ENCODE measurements at regions not wholly inside any gene's neighbourhood (a gene's known extent, or its start where the extent isn't known, plus 50 kb on each side); places are given as distances from the start of the nearest gene placed in this dataset.
"Not testable (repeated sequence)": the region's sequence is repeated elsewhere in the genome, so short reads cannot be mapped to it uniquely, and the experiment has no call there.

DNA sequence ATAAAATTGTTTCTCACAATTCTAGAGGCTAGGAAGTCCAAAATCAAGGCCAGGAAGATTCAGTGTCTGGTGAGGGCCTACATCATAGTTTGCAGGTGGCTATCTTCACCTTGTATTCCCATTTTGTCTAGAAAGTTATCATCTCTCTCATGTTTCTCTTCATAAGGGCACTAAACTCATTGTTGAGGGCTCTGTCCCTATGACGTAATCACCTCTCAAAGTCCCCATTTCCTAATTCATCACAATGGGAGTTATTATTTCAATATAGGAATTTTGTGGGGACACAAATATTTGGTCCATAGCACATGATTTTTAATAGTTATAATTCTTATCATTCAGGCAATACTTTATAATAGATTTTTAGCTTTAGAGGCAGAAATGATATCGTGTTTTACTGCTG, 1509.2 kb upstream of the SEL1L start:
- intact Hi-C loops (cut with micrococcal nuclease), result no loop called here

DNA sequence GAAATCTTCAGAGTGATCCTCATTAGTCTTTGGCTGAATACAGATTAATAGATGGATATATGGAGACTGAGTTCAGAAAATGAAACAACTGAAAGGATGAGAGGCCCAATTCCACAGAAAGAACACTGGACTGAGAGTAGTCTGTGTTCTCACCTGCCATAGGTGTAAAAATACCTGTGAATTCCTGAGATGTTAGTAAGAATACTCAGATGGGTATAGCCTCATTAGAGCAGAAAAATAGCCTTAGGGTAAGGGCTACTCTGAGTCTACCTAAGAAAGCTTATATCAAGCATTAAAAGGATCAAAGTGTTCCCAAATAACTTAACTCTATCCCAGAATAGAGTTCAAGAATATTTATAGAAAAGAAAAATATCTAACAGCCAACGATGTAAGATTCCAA, 1510.3 kb upstream of the SEL1L start:
- intact Hi-C loops (cut with micrococcal nuclease), result no loop called here

DNA sequence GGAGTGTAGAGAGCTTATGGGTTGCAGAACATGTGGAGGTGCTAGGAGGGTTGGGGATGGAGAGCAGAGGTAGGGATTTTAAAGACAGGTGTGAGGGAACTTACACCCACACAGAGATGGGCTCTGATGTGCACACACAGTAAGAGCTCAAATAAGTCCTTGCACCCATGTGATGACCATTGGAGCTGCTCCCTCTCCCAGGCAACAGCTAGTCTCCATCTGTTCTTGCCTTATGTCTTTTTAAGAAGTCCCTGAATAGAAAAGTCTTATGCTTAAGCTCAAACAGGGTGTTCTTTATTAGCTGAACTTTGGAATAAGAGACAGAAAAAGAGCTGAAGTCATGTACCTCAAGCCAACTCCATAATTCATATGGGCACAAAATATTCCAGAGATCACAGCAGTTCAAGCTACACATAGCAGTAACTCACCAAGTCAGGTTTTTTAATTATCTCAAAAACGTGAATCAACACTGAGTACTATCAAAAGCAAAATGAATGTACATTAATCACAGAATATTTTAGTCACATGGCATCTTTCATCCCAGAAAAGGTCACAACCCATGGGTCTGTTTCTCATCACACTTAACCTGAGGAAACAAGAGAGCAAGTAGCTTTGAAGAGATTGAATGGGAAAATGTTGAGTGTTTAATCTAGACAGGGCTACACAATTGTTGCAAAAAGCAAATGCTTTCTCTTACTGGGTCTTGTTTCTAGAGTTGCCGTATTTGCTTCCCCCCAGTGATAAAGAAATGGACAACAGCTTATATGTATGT, 1513.6 kb upstream of the SEL1L start:
- intact Hi-C loops (cut with micrococcal nuclease), result no loop called here

- intact Hi-C loops (cut with micrococcal nuclease), result no loop called here
Measured at GRCh38 chr14:83053022-83053710, 1519.5 kb upstream of the SEL1L start.

GRCh38 chr14:83058068-83058467, 1524.4 kb upstream of the SEL1L start:
- intact Hi-C loops (cut with micrococcal nuclease), result no loop called here

- intact Hi-C loops (cut with micrococcal nuclease), result no loop called here
Measured at GRCh38 chr14:83071888-83072501, 1538.3 kb upstream of the SEL1L start.

DNA sequence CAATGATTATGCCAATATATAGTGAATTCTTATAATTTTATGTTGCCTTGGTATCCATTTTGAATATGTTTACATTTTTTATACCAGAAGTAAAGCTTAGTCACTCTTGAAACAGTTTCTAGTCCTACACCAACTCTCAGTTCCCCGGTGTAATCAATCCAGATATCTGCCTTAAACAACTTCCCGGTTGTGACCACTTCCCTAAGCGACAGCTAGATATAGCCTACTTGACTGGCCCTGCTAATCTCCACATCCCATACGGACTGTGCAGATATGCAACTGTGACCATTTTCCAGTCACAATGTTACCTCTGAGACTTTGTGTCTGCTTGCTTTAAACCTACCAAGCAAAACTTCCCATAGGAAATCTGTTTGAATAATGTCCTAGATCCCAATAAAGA, 1551.5 kb upstream of the SEL1L start:
- intact Hi-C loops (cut with micrococcal nuclease), result no loop called here

DNA sequence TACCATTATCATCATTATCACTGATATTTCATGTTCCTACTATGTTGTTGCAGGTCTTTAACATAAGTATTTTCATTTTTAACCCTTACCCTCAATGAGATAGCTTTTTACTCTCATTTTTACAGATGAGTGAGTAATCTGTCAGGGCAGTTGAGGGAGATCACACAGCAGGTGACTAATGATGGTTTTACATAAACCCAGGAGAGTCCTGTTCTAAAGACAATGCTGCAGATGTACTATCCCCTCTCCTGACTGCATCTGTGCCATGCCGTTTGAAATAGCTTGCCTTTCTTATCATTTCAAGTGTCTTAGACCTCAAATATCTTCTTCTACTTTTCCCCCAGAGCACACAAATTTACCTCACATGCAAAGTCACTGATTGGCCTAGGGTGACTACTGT, 1552.1 kb upstream of the SEL1L start:
- intact Hi-C loops (cut with micrococcal nuclease), result no loop called here

- intact Hi-C loops (cut with micrococcal nuclease), result not testable (repeated sequence)
Measured at GRCh38 chr14:83091991-83092956, 1558.6 kb upstream of the SEL1L start.

DNA sequence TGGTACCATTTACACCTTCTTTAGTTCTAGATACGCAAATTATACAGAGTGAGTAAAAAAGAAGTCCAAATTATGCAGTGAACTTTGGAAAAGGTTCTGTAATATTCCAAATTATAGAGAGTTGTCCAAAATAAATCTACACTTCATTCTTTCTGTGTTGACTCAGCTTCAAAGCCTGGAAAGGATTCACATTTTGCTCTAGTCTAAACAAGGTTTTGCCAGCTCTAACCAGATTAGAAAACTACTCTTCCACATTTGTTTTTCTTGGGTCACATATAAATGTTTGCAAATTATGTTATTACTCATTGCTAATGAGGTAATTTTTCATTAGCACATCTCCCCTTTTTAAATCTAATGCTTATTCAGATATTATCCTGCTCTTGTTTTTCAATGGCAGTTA, 1562.4 kb upstream of the SEL1L start:
- intact Hi-C loops (cut with micrococcal nuclease), result no loop called here

DNA sequence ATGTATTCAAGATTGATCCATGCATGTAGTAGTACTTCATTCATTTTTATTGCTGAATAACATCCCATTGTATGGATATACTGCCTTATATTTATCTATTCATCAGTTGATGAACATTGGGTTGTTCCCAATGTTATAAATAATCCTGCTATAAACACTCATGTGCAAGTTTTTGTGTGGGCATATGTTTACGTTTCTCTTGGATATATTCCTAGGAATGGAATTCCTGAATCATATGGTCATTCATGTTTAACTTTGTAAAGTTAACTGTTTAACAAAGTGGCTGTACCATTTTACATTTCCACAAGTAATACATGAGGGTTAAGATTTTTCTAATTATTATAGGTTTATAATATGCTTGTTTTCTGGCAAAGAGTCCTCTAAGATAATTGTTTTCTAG, 1568.2 kb upstream of the SEL1L start:
- intact Hi-C loops (cut with micrococcal nuclease), result no loop called here

DNA sequence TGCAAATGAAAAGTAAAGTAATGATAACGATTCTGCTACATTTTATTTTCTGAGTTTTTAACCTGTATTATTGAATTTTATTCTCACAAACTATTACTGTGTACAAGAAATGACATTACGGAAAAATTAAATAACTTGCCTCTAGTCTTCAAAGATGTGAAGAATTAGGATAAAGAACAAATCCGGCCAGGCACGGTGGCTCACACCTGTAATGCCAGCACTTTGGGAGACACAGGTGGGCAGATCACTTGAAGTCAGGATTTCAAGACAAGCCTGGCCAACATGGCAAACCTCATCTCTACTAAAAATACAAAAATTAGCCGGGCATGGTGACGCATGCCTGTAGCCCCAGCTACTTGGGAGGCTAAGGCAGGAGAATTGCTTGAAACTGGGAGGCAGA, 1584.4 kb upstream of the SEL1L start:
- intact Hi-C loops (cut with micrococcal nuclease), result no loop called here

- intact Hi-C loops (cut with micrococcal nuclease), result no loop called here
Measured at GRCh38 chr14:83120187-83120586, 1586.5 kb upstream of the SEL1L start.

GRCh38 chr14:83126076-83126475, 1592.4 kb upstream of the SEL1L start:
- intact Hi-C loops (cut with micrococcal nuclease), result no loop called here

DNA sequence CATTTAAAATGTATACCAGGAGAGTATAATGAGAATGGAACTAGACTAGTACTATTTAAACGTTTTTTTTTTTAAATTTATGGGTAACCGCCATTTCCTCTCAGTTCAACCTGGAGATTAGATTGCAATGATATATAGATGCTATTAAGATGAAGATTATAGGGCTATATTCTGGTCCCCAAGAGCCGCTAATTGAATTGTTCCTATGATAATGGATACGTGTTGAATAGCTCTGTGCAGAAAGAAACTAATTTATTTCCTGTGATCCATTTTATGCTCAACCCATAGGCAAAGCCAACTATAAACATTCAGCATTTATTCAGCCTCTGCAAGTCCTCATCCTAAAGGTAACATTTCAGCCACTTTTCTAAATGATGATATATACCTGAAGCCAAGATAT, 1595.1 kb upstream of the SEL1L start:
- intact Hi-C loops (cut with micrococcal nuclease), result no loop called here

- intact Hi-C loops (cut with micrococcal nuclease), result no loop called here
Measured at GRCh38 chr14:83129496-83129895, 1595.8 kb upstream of the SEL1L start.

- intact Hi-C loops (cut with micrococcal nuclease), result no loop called here
Measured at GRCh38 chr14:83133981-83134645, 1600.5 kb upstream of the SEL1L start.

DNA sequence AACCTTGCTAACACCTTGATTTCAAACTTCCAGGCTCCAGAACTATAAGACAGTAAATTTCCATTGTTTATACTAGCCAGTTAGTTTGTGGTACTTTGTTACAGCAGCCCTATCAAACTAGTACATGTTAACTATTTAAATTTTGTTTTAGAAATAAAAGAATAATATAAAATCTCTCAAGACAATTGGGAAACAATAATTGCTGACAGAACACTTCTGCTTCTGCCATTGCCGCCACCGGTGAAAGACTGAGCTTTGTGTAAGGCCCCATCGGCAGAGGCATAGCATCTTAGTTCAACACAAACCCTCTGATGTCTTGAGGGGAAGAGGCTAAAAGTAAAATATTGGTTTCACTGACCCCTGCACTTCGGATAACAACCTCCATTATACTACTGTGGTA, 1607.1 kb upstream of the SEL1L start:
- intact Hi-C loops (cut with micrococcal nuclease), result no loop called here

GRCh38 chr14:83147006-83147405, 1613.4 kb upstream of the SEL1L start:
- intact Hi-C loops (cut with micrococcal nuclease), result no loop called here

DNA sequence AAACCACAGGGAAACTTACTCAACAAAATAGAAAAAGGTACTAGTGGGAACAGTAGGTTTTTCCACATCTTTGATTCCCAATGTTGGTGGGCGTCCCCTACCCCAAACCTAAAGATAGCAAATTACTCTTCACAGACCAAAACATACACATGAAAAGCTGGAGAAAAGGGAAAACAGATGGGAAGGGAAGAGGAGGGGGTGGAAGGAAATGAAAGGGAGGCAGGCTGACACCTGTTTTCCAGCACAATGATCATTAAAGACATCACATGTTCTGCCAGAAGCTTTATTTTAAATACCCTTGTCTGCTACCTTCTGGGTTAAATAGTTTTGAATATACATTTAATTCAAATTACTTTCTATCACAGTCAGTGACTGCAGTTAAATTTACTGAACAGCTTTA, 1617.9 kb upstream of the SEL1L start:
- intact Hi-C loops (cut with micrococcal nuclease), result no loop called here

- intact Hi-C loops (cut with micrococcal nuclease), result no loop called here
Measured at GRCh38 chr14:83153081-83153480, 1619.4 kb upstream of the SEL1L start.

All from T-helper 2 cell treated with Interferon-gamma antibody and Interleukin-4, amounts not matched to agents 100 ng/mL and 5 ng/mL, for 36 hours (primary cell).